ENCODE measurements at regions not wholly inside any gene's neighbourhood (a gene's known extent, or its start where the extent isn't known, plus 50 kb on each side); places are given as distances from the start of the nearest gene placed in this dataset.

DNA sequence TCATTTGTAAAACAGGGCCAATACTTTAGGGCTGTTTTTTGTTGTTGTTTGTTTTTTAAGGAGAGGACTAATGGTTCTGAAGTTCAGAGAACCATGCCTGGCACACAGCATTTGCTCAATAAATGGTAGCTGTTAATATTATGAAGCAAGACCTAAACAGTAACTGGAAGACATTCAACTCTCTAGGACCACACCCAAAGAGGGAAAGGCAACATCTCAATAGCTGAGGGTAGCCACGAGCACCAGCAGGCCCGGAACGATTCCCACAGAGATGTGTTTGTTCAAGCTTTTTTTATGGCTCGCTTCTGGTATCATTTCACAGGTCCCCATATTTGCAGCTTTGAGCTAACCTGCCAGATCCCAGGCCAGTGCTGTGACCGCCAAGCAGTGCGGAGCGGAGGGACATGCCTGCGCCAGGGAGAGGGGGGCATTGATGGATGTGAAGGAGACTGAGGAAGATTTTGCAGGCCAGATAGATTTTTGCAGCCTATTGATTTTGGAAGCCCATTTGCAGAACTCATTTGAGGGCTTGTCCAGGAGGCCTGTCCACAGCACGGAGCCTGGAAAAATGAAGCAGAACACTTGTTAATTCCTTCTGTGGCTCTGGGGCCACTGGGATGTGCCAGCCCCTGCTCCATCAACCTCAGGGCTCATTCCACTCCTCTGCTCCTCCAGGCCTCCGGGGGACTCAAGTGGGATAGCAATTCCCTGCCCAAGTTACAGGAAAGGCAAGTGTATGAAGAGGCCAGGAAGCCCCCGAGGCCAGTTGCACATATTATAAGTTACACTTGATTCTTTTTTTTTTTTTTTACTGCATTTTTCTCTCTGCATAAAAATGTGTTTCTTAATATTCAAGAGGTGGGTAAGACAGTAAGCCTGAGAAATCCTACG, 57.3 kb upstream of the FGFR2 start:
- Histone ChIP-seq H3K4me3 (no peak overlapping the region), H3K4me1 (no peaks in the 10 kb centered on the region), H3K9me3 (no peaks in the 10 kb centered on the region), H3K4me2 (no peak overlapping the region), H3K27ac (no peak overlapping the region)
- DNase-seq (ENCODE audit: low read depth in 1 of 2, low spot score in 1 of 2) = no peak
- no peak for TF ChIP-seq RFX5 (IDR thresholded peaks at IDR 0.05)
- TF ChIP-seq CBX8 (IDR thresholded peaks at IDR 0.05) = no peak
- TF ChIP-seq HOXB5 (CRISPR knock-in tag; IDR thresholded peaks at IDR 0.05) = no peak
- no peak for TF ChIP-seq TFCP2L1 (CRISPR knock-in tag; IDR thresholded peaks at IDR 0.05)
- TF ChIP-seq MYC (IDR thresholded peaks at IDR 0.05; ENCODE audit: borderline replicate concordance, low read length) = no peak
- no peak for TF ChIP-seq ESRRA (IDR thresholded peaks at IDR 0.05; ENCODE audit: borderline replicate concordance, low read length)
- no peak for TF ChIP-seq FOSL2 (IDR thresholded peaks at IDR 0.05)
- TF ChIP-seq FOSL2 (CRISPR knock-in tag; IDR thresholded peaks at IDR 0.05) = no peak
- no peak for TF ChIP-seq EP300 (IDR thresholded peaks at IDR 0.05)
- no peak for TF ChIP-seq POLR2A (IDR thresholded peaks at IDR 0.05; ENCODE audit: low read length)
- no peak for TF ChIP-seq HDAC2 (IDR thresholded peaks at IDR 0.05)
- TF ChIP-seq ZFP36 (IDR thresholded peaks at IDR 0.05; ENCODE audit: borderline replicate concordance, partially characterized antibody) = no peak
- TF ChIP-seq FOSB (CRISPR knock-in tag; IDR thresholded peaks at IDR 0.05) = no peak
- no peak for TF ChIP-seq TP53 (CRISPR knock-in tag; IDR thresholded peaks at IDR 0.05)
- no peak for TF ChIP-seq SREBF2 (IDR thresholded peaks at IDR 0.05)
- TF ChIP-seq JUN (IDR thresholded peaks at IDR 0.05) = no peak
- no peak for FAIRE-seq
- CTCF ChIA-PET = interaction anchor here (0.6 to 0.8 kb wide), 2 partner anchors 32 to 703 kb away, joined by 3 read pairs; no protein-coding TSS in a partner anchor
- ATAC-seq = no peak
- 44% methylated on average over 12 of the region's 12 CpGs for WGBS (ENCODE audit: missing lambda C conversion rate)
- POLR2A ChIA-PET = no interaction called here

DNA sequence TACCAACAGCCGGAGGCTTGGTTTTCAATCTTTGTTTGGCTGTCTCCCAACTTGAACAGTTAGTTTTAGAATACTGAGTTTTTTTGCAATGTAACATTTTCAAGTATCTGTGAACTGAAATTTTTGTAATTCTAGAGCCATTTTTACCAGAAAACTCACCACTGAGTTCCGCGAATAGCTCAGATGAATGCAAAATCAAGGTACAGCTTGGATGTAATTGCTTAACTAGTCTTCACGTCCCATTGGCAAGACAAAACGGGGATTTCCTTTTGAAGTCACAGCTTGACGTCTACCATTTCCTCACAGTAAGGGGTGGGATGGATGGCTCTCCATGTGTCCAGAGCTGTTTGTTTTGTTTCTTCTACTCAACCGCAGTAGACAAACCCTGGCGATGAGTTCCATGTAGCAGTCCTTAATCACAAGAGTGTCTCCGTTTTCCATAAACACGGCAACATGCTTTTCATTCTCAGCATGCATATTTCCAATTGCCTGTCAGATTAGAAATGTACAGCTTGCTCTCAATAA, 55.8 kb upstream of the FGFR2 start:
- ATAC-seq = no peak
- H3K4me2 ChIP-seq = no peak overlapping the region
- POLR2A ChIA-PET = no interaction called here
- no peak for TF ChIP-seq TP53 (CRISPR knock-in tag; IDR thresholded peaks at IDR 0.05)
- H3K27ac ChIP-seq = no peak overlapping the region
- DNase-seq (ENCODE audit: low read depth in 1 of 2, low spot score in 1 of 2) = no peak
- 48% methylated on average over 10 of the region's 10 CpGs for WGBS (ENCODE audit: missing lambda C conversion rate)
- CTCF ChIA-PET = interaction anchor here (1.0 to 1.3 kb wide), 2 partner anchors 9 to 45 kb away, joined by 3 read pairs; no protein-coding TSS in a partner anchor
- H3K9me3 ChIP-seq = no peaks in the 10 kb centered on the region
- no peak for FAIRE-seq
- no peaks in the 10 kb centered on the region for H3K4me1 ChIP-seq
- no peak overlapping the region for H3K4me3 ChIP-seq

DNA sequence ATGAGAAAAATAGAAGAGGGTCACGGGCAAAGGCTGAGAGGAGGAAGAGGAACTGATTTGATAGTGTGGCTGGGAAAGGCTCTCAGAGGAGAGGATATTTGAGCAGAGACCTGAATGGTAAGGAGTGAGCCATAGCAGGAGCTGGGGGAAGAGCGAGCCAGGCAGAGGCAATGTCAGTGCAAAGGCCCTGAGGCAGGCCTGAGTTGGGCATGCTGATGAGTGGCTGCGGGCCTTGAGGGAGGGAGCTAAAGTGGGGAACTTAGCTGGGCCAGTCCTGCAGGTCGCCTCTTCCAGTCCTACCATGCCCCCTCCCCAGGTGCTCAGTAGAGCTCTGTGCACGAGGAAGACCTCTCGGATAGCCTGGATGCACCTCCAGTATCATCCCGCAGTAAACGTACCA, 55.4 kb upstream of the FGFR2 start:
- POLR2A ChIA-PET = no interaction called here
- no peak for DNase-seq (ENCODE audit: low read depth in 1 of 2, low spot score in 1 of 2)
- H3K4me3 ChIP-seq = no peak overlapping the region
- ATAC-seq = no peak
- H3K4me1 ChIP-seq = no peaks in the 10 kb centered on the region
- no peak for FAIRE-seq
- TF ChIP-seq, protein P1, sequence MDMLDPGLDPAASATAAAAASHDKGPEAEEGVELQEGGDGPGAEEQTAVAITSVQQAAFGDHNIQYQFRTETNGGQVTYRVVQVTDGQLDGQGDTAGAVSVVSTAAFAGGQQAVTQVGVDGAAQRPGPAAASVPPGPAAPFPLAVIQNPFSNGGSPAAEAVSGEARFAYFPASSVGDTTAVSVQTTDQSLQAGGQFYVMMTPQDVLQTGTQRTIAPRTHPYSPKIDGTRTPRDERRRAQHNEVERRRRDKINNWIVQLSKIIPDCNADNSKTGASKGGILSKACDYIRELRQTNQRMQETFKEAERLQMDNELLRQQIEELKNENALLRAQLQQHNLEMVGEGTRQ (IDR thresholded peaks at IDR 0.05) = no peak
- no peak for TF ChIP-seq RNF2 (IDR thresholded peaks at IDR 0.05; ENCODE audit: borderline replicate concordance, low read depth)
- TF ChIP-seq, protein P2, sequence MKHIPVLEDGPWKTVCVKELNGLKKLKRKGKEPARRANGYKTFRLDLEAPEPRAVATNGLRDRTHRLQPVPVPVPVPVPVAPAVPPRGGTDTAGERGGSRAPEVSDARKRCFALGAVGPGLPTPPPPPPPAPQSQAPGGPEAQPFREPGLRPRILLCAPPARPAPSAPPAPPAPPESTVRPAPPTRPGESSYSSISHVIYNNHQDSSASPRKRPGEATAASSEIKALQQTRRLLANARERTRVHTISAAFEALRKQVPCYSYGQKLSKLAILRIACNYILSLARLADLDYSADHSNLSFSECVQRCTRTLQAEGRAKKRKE (CRISPR knock-in tag; IDR thresholded peaks at IDR 0.05; ENCODE audit: low read depth) = no peak
- TF ChIP-seq FOXS1 (CRISPR knock-in tag; IDR thresholded peaks at IDR 0.05) = no peak
- no peak for TF ChIP-seq EHF (CRISPR knock-in tag; IDR thresholded peaks at IDR 0.05)
- no peak for TF ChIP-seq RFX5 (IDR thresholded peaks at IDR 0.05)
- no peak for TF ChIP-seq SREBF2 (IDR thresholded peaks at IDR 0.05)
- TF ChIP-seq CBX8 (IDR thresholded peaks at IDR 0.05) = no peak
- TF ChIP-seq, protein P3, sequence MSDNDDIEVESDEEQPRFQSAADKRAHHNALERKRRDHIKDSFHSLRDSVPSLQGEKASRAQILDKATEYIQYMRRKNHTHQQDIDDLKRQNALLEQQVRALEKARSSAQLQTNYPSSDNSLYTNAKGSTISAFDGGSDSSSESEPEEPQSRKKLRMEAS (IDR thresholded peaks at IDR 0.05) = no peak
- CTCF ChIA-PET = interaction anchor here (1.0 to 1.3 kb wide), 2 partner anchors 9 to 44 kb away, joined by 3 read pairs; no protein-coding TSS in a partner anchor
- H3K27ac ChIP-seq = no peak overlapping the region
- no peak overlapping the region for H3K4me2 ChIP-seq
- no peaks in the 10 kb centered on the region for H3K9me3 ChIP-seq
- WGBS (ENCODE audit: missing lambda C conversion rate) = 56% methylated on average over 8 of the region's 8 CpGs

Data from A549 (cell line).